ENCODE measurements at regions not wholly inside any gene's neighbourhood (a gene's known extent, or its start where the extent isn't known, plus 50 kb on each side); places are given as distances from the start of the nearest gene placed in this dataset.

DNA sequence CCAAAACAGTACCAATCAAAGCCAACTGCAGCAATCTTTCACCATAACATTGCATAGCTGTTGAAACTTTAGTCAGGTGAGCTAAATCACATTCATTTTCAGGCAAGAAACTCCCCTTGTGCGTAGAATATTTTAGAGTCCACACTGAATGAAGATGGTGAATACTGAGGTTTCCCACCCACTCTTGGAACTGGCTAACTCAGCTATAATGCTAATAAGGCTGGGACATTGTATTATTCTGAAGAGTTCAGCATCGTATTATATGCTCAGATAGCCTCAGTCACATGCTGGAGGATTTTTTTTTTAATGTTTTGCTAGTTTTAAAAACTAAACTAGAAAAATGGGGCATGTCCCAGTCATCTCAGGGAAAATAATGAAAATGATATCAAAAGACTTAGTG is 352.3 kb upstream of the FMN2 start:
- no peak for DNase-seq

DNA sequence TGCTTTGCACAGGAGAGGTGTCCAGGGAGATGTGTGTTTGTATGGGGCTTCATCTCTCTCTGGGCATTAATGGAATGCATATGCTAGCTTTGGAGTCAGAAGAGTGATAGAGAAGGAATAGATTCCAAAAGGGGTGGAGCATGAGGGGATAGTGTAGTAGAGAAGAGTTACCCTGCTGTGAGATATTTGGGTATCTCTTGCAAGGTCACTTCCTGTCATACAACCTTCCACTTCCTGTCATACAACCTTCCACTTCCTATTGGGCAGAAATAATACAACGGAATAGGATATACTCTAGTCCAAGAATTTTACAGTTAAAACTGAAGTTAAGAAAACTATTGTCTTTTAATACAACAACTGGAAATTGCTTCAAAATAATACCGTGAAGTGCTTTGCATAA is 351.8 kb upstream of the FMN2 start:
- no peak for DNase-seq

DNA sequence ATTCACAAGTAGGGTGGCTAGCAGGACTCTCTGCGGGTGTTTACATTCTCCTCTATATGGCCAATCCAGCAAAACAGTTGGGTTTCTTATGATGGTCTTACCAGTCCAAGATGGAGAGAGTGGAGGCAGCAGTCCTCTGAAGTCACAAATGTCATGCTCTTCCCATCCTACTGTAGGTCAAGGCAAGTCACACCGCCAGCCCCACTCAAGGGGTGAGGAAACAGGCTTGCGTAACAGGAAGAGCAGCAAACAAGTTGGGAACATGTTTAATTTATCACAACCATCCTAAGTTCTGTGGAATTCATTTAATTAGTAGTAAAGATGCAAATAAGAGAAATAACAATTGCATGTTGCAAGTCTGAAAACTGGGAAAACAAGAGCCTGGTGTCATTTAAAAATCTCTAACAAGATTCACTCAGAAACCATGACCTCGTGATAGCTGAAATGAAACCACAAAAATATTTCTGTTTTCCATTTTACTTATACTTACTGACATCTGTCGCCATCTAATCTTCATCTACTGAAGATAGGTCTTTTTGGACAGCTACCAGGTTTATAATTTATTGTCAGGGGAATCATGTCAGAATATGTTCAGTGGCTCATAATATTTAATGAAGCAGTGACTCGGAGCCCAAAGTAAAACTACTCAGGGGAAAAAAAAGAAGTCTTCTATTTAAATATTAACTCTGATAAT is 349.1 kb upstream of the FMN2 start:
- no peak for DNase-seq

DNA sequence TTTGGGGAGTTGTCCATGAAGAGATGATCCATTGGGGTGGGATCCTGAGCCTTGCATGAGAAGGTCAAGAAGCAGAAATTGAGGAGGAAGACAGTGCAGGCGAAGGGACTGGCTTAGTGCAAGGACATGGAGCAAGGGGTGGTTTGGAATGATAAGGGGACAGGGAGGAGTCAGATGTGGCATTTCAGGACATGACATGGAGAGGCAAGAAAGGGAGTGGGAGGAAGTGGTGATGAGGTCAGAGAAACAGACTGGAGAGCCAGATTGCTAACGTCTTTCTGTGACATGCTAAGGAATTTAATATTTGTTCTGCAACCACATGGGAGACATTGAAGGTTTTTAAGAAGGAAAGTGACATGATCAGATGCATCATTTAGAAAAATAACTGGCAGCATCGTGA is 346.8 kb upstream of the FMN2 start:
- DNase-seq = no peak

DNA sequence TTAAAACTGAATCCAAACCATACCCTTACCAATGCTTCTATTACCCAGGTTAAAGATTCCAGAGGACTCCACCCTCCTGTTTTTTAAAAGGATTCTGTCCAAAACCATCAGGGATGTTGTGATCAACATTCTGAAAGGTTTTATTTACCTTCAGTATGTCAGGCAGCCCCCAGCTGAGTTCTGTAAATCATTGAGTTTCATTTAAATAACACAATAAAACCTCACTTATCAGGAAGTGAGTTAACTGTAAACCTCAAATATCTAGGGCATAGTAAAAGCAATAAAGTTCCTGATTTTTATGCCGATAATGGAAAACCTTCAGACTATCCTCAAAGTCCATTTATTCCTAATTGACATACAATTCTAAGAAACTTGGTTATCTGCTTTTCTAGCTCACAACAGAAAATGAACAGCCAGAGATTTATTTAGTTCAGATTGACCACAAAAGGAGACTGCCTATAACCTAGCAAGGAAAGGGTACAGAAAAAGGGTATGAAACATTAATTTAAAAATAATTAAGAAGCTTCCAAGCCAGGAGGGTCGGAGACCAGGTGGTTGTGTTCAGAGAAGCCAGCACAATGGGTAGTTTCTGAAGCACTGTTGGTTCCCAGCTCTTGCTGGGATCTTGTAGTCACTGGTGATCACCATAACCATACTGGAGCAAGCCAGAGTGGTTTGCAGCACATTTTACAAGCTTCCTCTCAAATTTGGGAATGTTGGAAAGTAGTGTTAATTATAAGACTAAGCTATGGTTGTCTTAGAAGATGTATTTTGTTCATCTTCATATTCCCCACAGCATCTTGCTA is 336.4 kb upstream of the FMN2 start:
- DNase-seq = no peak

DNA sequence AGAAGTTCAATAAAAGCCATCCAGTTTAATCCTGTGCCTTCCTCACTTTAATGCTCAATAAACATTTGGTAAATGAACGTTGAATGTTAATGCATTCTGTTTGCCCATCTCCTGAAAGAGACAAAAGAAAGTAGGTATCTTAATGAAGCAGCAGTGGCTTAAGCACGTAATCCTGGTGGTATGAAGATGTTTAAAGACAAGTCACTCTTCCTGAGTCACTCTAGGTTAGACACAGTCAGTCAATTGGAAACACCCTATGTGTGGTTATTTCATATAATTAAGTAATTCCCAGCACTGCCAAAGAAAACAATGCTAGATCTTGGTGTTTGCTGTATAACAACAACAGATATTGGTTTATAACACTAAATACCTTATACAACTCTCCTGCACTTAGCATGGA is 334.0 kb upstream of the FMN2 start:
- DNase-seq = no peak

DNA sequence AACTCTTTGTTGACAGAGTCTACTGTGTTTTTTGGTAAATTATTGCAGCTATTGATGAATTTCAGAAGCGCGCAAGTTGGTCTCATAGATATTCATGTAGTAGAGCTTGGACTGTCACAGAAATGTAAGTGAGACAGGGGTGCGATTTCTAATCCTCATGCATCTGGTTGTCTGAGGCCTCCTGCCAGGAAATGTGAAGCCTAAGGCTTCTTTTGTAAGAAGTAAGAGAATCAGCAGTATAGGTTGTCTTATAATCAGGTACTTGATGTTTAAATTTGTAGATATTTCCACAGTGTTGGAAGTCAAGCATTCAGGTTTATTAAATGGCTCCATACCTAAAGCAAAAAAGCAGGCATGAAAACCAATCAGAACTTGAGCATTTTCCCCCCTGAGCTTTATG is 332.9 kb upstream of the FMN2 start:
- no peak for DNase-seq

DNA sequence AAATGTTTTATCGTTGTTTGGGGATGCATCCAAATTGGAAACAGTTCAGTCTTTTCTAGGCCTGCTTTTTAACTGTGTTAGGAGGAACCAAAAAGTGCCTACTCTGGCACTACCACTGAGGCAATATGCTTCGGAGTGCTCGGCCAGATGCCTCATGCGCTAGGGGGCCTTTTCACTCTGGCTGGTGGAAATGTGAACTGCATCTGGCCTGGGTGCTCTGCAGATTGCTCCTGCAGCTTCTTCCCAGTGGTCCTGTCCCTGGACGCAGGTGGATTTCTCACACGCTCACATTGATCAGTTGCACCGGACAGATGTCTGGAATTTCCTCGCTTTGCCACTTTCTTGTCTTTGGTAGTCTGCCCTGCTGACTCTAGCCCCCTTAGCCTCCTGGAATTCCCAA is 330.2 kb upstream of the FMN2 start:
- DNase-seq = no peak

DNA sequence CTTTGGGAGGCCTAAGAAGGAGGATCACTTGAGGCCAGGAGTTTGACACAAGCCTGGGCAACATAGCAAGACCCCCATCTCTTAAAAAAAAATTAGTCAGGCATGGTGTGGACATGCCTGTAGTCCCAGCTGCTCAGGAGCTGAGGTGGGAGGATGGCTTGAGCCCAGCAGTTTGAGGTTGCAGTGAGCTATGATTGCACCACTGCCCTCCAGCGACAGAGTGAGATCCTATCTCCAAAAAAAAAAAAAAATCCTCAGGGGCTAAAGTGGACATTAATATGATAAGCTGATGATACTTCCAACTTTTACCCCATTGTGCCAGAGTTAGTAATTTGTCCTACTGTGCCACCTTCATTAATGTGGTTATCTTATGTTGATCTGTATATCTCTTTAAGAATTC is 327.8 kb upstream of the FMN2 start:
- DNase-seq = no peak

DNA sequence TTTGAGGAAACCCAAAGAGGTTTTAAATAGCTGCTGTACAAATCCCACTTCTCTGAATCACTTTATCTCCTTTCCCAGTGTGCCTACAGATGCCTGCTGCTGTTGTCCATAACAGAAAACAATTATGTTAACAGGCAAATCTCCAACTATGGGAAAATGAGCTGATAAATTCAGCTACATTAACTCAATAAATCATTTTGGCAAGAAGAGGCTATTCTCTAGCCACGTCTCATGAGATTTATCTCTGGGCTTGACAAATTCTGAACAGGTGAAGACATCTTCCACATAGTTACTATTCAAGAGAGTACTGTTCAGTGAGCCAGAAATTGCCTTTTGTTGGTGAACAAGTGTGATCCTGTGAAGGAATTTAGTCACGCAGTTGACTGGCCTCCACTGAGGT is 327.1 kb upstream of the FMN2 start:
- DNase-seq = no peak

DNA sequence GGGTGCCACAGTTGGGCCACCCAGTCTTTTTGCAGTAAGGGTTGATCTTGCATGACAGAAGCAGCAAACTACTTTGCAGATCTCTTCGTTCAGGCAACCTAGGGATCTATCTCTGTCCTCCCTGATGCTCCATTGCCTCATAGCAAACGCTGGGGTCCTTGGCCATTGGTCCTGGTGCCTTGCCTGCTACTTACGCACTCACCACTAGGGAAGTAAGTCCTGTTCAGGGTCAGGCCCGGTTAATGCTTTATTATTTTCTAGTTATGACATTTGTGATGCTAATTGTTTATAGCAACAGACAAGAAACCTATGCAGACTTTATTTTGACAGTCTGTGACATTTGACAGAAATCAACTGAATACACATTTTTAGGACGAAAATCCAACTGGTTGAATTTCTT is 326.5 kb upstream of the FMN2 start:
- DNase-seq = no peak

DNA sequence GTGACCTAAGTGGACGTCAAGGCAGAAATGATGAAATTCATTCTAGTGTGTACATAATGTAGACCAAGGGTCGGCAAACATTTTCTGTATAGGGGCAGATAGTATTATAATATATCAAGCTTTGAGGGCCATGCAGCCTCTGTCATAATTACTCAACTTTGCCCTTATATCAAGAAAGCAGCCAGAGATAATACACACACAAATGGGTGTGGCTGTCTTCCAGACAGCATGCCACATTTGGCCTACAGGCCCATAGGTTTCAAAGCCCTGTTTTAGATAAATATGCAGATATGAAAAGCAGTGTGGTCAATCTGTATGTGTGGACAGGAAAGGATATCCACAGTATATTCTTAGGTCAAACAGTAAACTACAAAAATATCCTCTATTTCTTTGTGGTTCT is 320.1 kb upstream of the FMN2 start:
- DNase-seq = no peak

DNA sequence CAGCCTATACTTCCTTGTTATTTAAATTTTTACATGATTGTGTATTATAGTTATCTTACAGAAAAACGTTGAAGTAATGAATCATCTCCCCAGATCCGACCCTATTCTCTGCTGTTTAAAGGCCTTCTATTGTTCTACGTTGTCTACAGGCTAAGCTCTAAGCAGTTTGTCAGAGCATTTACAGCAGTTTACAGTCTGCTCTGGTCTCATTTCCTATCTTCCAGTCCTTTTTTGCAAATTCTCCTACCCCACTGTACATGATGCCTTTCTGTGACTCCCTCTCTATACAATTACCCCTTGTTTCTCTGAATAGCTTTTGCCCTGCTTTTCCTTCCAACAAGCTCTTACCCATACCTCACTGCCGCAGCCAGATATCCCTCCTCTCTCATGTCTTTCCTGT is 319.2 kb upstream of the FMN2 start:
- no peak for DNase-seq

DNA sequence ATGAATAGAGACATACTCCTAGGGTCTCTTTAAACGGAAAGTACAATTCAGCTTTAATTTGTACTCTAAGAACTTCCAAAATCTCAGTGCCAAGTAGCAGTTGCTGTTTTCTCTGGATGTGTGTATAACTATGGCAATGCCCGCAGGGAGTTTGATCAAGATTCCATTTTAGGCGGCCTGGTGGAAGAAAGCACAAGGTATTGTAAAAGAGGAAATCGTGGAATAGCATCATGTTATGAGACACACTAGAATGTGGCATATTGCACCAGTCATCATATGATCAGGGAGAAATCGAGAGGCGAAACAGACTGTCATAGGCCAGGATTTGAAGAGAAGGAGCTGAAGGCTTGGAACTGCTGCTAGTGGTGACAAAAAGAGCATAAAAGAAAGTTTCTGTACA is 316.2 kb upstream of the FMN2 start:
- DNase-seq = no peak

DNA sequence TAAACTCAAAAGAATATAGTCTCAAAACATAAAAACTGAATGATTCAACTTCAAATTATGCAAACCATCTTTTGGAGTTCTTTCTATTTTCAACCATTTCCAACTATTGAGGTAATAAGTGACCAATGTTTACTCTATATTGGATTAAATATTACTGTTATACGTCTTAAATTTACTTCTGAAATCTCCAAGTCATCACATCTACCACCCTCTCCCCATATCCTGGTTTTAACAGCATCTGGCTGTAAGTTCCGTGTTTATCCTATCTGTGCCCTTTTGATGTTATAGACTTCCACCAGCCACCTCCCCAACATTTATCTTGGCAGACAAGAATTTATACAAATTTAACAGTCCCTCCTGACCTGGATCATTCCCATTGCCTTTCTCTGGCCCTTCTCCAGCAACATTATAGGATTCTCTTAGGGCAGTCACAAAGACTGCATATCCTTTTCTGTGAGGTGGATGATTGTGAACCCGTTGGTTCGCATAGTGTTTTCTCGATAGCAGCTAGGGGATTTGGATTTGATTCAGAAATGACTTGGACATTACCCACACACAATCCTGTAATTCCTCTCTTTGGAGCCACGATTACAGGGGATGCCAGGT is 313.4 kb upstream of the FMN2 start:
- no peak for DNase-seq

DNA sequence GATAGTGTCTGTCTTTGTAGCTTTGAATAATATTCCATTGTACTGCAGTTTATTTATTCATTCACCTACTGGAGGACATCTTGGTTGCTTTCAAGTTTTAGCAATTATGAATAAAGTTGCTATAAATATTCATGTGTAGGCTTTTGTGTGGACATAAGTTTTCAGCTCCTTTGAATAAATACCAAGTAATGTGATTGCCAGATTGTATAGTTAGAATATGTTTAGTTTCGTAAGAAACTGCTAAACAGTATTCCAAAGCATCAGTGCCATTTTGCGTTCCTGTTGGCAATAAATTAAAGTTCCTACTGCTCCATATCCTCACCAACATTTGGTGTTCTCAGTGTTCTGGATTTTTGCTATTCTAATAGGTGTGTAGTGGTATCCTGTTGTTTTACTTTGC is 311.7 kb upstream of the FMN2 start:
- DNase-seq = no peak

DNA sequence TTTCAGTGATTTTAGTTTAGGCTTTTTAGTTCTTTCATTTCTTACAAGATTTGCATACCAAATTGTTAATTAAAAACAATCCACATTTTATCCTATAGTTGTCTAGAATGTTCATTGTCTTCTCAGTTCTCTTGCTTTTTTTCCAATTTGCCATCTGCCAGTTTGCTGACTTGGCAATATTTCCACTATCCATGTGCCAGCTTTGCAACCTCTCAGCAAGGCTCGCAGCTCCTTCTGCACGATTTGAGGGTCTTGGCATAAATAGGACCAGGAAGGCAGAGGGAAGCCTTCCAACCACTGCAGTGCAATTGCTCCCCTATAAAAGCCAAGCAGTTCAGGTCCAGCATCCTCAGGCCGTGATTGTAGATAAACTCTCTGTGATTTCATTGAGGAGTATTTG is 306.8 kb upstream of the FMN2 start:
- no peak for DNase-seq

DNA sequence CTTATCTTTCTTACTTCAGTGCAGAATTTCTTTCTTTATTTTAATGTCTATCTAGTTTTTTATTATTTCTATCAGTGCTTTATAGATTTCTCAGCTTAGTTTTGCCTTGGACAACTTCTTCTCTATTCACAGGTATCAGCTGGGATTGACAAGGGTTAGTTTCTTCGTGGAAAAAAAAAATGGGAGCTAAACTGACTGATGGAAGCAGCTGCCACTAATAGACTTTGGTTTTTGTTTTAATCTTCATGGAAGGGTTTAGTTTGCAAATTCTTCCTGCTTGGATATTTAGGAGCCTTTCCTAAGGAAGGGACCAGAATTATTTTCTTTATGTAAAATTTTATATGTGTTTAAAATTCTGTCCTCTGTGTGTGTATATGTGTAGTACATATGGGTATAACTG is 306.1 kb upstream of the FMN2 start:
- DNase-seq = no peak

DNA sequence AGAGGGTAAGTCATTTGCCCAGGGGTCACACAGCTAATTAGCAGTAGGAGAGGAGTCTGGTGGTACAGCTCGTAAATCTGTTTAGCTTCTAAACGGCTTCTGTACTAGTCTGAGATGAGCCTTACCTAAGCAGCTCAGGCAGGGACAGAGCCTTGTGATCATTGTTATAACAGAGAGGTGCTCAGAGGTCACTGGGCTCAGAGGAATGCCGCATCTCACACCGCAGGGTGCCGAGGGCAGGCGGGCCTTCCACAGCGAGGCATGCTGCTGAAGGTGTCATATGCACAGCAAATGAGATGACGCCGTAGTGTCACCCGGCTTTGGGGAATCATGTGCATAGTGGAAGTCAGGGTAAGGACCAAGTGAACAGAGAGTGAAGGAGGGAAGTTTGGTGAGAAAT is 305.2 kb upstream of the FMN2 start:
- DNase-seq = no peak

DNA sequence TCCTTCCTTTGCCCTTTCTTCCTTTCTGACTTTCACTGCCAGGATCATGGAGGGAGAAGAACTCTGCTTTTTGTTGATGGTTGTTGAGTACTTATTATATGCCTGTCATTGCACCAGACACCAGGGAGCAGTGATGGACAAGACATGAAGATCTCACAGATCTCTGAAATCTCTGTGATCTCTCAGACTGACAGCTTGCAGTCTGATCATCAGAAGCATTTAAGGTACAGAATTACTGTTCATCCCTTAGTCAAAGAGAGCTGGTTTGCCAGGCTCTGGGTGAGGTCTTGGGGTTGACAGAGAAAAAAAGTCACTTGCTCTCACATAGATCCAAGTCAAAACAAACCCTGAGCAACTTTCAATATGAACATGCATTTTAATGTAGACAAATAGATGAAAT is 299.5 kb upstream of the FMN2 start:
- DNase-seq = no peak

DNA sequence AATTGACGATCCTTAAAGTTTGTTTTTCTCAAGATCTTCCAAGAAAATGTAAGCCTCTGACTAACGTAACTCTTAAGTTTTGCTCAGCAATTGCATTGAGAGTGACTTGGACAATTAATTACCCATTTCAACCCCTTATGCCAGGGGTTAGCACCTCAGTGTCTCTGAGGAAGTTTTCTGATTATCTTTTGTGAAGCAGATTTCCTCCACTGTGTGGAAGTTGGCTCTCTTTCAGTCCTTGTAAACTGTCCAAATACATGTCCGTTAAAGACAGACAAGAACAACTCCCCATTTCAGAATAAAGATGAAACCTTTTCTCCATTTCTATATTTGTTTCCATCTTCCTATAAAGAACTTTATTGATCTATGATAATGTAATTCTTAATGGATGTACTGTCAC is 296.4 kb upstream of the FMN2 start:
- no peak for DNase-seq

DNA sequence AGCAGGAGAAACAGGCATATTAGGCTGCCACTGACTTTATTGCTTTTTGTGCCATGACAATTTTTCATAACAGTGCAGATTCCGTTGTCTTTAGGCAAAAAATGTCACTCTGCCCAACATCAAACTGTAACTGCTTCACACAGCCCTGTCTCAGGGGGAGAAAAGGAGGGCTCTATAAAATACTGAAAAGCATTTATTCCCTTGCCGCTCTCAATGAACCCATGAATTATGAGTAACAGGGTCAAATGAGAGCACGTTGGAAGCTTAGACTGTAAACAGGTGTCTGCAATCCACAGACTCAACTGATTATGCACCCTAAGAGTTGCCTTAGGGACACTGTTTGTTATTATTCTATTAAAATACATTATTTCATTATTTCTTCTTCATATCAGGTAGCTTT is 292.1 kb upstream of the FMN2 start:
- no peak for DNase-seq

DNA sequence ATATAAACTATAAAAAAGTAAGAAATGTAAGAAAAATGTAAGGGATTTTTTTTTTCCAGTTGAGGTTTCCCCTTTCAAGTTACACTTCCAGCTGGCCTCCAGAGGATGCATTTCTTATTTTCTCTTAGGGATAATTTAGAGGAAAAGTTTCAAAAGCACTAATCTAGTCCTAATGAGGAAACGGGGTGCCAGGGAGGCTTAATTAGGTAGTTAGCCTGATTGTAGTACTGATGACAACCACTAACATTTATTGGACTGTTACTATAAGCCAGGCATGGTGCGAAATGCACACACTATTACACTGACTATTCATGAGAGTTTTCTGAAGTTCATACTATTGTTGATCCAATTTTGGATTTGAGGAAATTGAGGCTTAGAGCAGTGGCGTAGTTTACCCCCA is 290.8 kb upstream of the FMN2 start:
- DNase-seq = no peak

DNA sequence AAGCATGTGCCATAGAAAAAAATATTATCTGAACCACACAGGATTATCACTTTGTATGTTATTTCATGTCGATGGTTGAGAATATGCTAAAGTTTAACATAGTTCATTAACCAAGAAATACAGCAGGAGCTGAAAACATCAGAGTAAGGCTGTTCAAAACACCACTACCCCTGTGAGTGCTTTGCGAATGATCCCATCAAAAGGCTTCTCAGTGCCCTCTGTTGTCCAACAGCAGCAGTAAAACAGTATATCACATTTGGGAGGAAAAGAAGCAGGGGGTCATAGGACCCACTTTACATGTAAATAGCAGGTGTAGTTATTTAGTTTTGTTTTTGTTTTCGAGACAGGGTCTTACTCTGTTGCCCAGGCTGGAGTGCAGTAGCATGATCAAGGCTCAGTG is 289.4 kb upstream of the FMN2 start:
- DNase-seq = no peak

DNA sequence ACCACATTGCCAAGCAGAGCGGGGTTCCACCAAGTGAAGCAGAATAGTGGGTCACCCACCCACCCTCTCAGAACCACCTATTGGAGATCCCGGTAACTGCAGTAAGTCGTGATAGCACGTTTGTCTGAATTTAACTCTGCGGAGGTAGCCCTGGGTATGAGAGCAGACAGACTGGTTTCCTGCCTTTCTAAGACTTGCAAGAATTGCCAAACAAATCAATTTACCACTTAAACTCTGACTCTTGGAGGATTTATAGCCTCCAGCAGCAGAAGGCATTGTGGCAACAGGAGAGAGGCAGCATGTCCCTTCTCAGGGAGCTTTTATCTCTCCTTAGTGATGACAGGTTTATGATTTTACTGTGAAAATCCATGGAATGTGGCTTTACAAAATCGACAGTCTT is 287.9 kb upstream of the FMN2 start:
- no peak for DNase-seq
